GM19452 (cell line): ENCODE measurements at regions not wholly inside any gene's neighbourhood (a gene's known extent, or its start where the extent isn't known, plus 50 kb on each side); places are given as distances from the start of the nearest gene placed in this dataset.

ENCODE experiments used
- ATAC-seq: cut with Tn5 transposase; IDR thresholded peaks from one replicate; pipeline ENCODE4 v1.9.1; 2021; ENCODE audit not compliant: unreplicated experiment

DNA sequence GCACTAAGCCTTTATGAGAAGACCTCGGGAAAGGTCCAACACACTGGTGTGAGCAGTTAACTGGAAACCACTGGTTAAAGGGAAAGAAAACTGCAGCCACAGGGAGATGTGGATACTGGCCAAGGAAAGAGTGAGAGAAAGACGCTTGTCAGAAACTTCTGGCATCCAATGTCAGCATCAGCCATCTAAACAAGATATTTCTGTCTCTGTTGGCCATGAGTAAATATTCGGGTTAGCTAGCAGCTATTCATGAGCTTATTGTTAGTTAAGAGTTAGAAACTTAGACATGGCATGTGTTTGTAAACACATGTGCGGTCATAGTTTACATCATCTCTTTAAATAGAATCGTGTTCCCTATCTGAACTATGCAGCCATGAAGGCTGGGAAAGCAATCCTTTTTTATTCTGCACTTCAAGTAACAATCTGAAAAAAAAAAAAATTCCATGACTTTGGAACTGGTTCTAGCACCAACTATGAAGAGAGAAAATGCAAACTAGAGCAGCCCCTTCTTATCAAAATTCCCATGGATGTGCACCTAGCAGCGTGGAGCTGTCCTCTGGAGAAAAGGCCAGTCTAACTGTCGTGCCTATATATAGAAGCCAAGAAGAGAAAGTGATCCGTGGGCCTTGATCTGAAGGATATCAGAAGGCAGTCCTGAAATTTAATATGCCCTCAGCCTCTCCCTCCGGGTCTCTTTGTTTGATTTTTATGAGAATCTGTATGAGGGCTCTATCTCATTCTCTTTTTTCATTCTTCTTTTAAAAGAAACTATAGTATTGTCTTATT, 84.0 kb upstream of the RFX8 start:
- no peak for ATAC-seq

DNA sequence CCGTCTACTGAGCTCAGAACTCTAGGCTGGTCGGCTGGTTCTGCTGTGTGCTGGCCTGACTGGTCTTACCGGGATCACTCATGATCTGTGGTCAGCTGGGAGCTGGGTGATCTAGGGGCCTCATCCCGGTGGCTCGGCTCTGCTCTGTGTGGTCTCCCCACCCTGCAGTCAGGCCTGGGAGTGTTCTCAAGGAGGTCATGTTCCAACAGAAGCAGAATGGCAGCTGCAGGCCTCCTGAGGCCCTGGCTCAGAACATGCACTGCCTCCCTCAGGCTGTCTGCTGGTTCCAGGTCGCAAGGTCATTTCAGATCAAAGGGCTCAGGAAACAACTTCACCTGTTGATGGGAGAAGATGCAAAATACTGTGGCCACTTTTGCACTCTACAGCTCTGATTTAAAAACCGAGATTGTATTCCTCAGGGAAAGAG, 81.1 kb upstream of the RFX8 start:
- ATAC-seq, result no peak

DNA sequence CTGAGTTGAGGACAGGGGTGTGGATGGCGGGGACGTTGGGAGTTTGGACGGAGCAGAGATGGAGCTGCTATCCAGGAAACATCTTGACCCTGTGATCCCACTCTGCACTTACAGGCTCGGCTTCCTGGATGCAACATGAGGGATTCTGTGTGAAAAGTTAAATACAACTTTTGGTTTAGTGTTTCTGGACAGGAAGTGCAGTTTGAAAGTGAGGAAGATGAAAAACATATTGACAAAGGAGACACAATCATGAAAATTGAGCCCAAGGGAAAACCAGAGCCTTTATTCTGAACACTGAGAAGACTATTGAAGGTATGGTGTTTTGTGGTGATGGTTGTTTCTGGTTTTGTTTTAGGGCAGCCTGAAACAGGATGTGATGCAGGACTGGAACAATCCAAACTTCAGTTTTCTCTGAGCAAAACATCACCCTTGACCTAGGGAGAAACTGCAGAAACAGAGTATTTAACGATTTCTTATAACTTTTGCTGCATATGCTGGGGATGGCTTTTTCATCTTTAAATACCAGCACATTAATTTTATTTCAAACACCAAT, 76.5 kb upstream of the RFX8 start:
- ATAC-seq, result no peak

- ATAC-seq, result no peak
These were observed 75.6 kb upstream of the RFX8 start for GRCh38 chr2:101550555-101550954.

DNA sequence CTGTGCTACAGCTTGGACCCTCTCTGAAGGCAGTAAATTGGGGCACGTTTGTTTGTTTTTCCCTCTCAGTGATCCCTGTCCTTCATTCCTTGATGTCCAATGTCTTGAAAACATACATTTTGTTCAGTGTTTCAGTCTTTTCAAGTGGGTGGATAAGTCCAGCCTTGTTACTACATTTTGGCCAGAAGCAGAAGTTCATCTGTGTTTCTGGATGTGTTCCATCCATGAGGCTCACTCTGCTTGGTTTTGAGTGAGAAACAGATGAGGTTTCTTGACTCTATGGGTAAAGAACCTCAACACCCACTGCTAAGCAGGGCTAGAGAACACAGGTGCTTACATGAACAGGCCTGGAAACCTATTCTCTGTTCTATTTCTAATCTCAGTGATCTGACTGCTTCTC, 74.5 kb upstream of the RFX8 start:
- ATAC-seq, result no peak

DNA sequence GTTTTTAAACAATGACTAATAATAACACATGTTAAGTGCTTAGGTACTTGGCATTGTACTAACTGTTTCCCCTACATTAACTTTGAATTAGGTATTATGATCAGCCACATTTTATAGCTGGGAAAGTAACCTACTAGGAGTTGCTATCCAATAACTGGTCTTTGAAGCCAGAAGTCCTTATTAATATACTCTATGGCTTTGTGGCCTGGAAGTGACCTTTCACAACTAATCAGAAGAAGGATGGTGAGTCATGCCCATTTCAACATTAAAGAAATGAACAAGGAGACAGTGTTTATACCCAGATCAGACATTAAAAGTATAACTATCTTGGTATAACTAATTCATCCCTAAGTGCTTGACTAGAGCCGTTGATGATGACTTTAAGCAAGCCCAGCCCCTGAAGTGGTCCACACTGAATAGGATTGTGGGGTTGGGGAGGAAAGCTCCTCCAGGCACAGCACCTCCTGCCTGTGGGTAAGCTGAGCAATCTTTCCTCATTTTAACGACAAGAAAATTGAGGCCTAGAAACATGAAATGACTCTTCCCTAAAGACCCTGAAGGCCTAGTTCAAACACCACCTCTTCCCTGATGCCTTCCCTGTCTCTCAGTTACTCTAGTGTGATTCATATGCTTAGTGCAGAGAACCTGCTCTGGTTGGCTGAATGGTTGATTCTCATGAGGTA, 71.6 kb upstream of the RFX8 start:
- no peak for ATAC-seq

DNA sequence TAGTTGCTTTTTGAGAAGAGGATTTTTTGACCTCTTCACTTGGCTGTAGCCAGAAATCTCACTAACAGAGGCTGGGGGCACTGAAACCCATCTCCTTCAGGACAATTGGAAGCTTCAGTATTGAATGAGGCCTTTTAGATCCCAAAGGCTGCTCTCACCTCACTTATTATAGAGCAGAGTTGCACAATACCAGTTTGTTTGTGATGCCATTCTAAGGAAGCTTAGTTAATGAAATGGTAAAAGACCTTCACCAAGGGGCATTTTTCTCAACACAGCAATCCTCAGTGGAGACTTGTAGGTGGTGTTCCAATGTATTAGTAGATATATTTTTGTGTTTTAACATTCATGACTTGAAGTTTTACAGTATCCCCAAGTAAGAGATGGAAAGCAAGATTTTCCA, 71.0 kb upstream of the RFX8 start:
- ATAC-seq, result no peak

DNA sequence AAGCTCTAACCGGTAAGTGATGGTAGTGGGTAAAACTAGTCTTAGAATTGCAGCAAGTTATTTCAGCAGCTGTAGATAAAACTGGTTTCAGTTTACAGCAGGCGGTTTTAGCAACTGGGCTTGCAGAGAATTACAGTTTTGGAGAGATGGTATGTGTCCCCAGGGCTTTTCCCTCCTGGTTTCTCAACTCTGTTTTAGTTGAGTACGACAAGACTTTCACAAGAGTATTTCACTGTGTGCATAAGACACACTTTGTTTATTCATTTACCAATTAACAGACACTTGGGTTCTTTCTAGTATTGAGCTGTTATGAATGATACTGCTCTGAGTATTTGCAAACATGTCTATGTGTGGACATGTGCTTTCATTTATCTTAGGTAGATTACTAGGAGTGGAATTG, 65.6 kb upstream of the RFX8 start:
- ATAC-seq, result no peak

DNA sequence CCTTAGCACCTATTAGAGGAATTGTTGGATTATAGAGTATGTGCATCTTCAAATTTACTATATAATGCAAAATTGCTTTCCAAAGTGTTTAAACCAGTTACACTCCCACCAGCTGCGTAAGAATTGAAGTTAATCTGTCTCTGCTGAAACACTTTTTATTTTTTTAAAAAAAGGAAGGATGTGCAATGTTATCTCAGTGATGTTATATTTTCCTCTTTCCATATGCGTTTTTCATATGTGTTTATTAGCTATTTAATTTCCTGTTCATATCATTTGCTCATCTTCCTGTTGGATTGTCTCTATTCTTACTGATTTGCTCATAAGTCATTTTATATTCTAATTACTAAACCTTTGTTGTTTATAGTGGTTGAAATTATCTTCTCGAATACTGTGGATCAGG, 63.2 kb upstream of the RFX8 start:
- ATAC-seq, result no peak

- no peak for ATAC-seq
These were observed 59.3 kb upstream of the RFX8 start for GRCh38 chr2:101534149-101534611.

DNA sequence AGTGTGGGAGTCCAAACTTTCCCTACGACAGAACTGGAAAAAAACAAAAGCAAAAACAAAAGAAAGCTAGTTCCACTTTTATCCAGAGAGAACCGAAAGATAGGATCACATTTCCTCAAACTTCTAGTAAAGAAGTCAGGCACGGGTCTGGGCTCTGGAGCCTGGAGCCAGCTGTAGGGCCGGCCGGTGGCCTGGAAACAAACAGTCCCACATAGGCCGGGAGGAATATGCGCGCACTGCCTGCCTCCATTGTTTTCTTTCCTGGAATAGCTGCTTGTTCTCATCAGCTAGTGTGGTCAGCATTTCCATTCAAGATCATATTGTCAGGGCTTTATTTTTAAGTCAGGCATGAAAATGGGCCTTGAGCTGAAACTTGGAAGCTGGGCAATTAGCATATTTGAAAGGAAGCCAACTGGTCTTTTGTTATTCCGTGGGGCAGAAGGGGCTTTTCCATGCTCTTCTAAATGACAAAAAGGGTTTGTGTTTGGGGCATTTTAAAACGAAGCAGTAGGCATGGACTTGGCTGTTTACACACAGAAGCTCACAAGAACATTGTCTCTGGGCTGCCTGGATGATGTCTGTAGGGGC, 58.7 kb upstream of the RFX8 start:
- no peak for ATAC-seq

- ATAC-seq, result no peak
These were observed 53.6 kb upstream of the RFX8 start for GRCh38 chr2:101528501-101528900.

DNA sequence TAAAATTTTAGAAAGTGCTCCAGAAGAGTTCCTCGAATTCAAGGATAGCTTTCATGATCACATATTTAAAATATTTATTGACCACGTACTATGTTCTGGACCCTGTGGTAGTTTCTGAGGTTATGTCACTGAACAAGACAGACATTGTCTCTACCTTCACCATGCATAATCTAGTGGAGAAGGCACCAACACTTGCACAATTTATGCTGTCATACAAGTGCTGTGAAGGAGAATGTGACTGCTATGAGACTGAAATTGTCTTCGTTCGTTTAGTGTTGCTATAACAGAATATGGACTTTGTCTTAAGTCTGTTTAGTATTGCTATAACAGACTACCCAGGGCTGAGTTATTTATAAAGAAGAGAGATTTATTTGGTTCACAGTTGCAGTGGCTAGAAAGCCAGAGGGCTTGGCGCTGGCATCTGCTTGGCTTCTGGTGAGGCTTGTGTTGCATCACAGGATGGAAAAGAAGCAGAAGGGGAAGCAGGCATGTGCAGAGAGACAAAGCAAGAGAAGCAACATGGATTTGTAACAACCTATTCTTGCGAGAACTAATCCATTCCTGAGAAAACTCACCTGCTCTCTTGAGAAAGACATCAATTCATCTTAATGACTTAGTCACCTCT, 50.0 kb upstream of the RFX8 start:
- ATAC-seq, result no peak
